Fibroblast of lung (primary cell): ENCODE measurements at regions not wholly inside any gene's neighbourhood (a gene's known extent, or its start where the extent isn't known, plus 50 kb on each side); places are given as distances from the start of the nearest gene placed in this dataset.

ENCODE experiments used
- DNase-seq, 2 donors: peaks; one replicate each; pipeline versions ENCODE4 v3.0.0 to v3.0.0-alpha.2; 2010; ENCODE audit warnings: low read depth in 2 of 2
- H2AFZ ChIP-seq: 2 replicates; pipeline ENCODE4 v1.5.1; 2012; ENCODE audit warnings: low read length, control low read depth, inconsistent platforms
- H3K27ac ChIP-seq: 2 replicates; pipeline ENCODE4 v1.5.1; 2011; ENCODE audit warnings: low read length, control low read depth; ENCODE audit not compliant: insufficient read depth
- H3K27me3 ChIP-seq: 2 replicates; pipeline ENCODE4 v1.5.1; 2011; ENCODE audit warnings: mild to moderate bottlenecking, low read length; ENCODE audit not compliant: control insufficient read depth, insufficient read depth
- H3K36me3 ChIP-seq: 2 replicates; pipeline ENCODE4 v1.5.1; 2011; ENCODE audit warnings: low read length; ENCODE audit not compliant: control insufficient read depth, insufficient read depth
- H3K4me1 ChIP-seq: 2 replicates; pipeline ENCODE4 v1.5.1; 2011; ENCODE audit warnings: low read length; ENCODE audit not compliant: control insufficient read depth, insufficient read depth; ENCODE audit errors: extremely low read depth
- H3K4me2 ChIP-seq: 2 replicates; pipeline ENCODE4 v1.5.1; 2011; ENCODE audit warnings: low read length, control low read depth; ENCODE audit not compliant: insufficient read depth; ENCODE audit errors: extremely low read depth
- H3K4me3 ChIP-seq, 4 experiments: fragments of 200-600 bp in 1 of 4; sonication (generic) in 1 of 4; replicated peaks in 1 of 4; 2 replicates each; pipeline ENCODE4 v1.5.1; 2011 to 2016; ENCODE audit warnings: low read length in 4 of 4, low read depth in 3 of 4, mild to moderate bottlenecking in 3 of 4, control low read depth in 2 of 4, inconsistent platforms in 1 of 4, mixed read lengths in 1 of 4; ENCODE audit not compliant: insufficient read depth in 1 of 4; ENCODE audit errors: control extremely low read depth in 1 of 4
- H3K79me2 ChIP-seq: 2 replicates; pipeline ENCODE4 v1.5.1; 2012; ENCODE audit warnings: mild to moderate bottlenecking, low read length, inconsistent platforms; ENCODE audit not compliant: control insufficient read depth, insufficient read depth
- H3K9ac ChIP-seq: 2 replicates; pipeline ENCODE4 v1.5.1; 2011; ENCODE audit warnings: mild to moderate bottlenecking, low read length, control low read depth; ENCODE audit not compliant: insufficient read depth
- H3K9me3 ChIP-seq: 2 replicates; pipeline ENCODE4 v1.5.1; 2012; ENCODE audit warnings: low read depth, low read length; ENCODE audit not compliant: control insufficient read depth, insufficient read depth
- H4K20me1 ChIP-seq: 2 replicates; pipeline ENCODE4 v1.5.1; 2011; ENCODE audit warnings: low read length; ENCODE audit not compliant: control insufficient read depth, insufficient read depth; ENCODE audit errors: extremely low read depth
- CTCF ChIP-seq, 2 donors: IDR thresholded peaks in 1 of 2; conservative IDR thresholded peaks in 1 of 2; 1 replicate in 1 of 2; 2 replicates in 1 of 2; pipeline ENCODE4 v1.5.1; 2011 to 2012; ENCODE audit warnings: low read length in 2 of 2, control low read depth in 1 of 2, inconsistent platforms in 1 of 2, low read depth in 1 of 2, mild to moderate bottlenecking in 1 of 2
- EZH2 ChIP-seq: IDR thresholded peaks from 2 replicates; pipeline ENCODE4 v1.5.1; 2012; ENCODE audit warnings: low read length, control low read depth, mild to moderate bottlenecking; ENCODE audit errors: missing control alignments

- Histone ChIP-seq H2AFZ (no peak overlapping the region), H4K20me1 (no peaks in the 10 kb centered on the region), H3K4me1 (no peaks in the 10 kb centered on the region), H3K4me2 (no peak overlapping the region), H3K27me3 (no peaks in the 10 kb centered on the region), H3K4me3 (no peak overlapping the region), H3K9me3 (no peaks in the 10 kb centered on the region), H3K36me3 (no peaks in the 10 kb centered on the region), H3K27ac (no peak overlapping the region), H3K79me2 (no peaks in the 10 kb centered on the region), H3K9ac (no peak overlapping the region)
- peak in 1 of 2 donors; percentile 20 for DNase-seq
- no peak for TF ChIP-seq CTCF (conservative IDR thresholded peaks at IDR 0.05 in 1 of 2, IDR thresholded peaks at IDR 0.05 in 1 of 2; ENCODE audit: low read depth in 1 of 2, low read length in 2 of 2)
- no peak for TF ChIP-seq EZH2
Measured at GRCh38 chr2:161085149-161085548, 75.1 kb upstream of the TANK start.

- TF ChIP-seq CTCF (conservative IDR thresholded peaks at IDR 0.05 in 1 of 2, IDR thresholded peaks at IDR 0.05 in 1 of 2; ENCODE audit: low read depth in 1 of 2, low read length in 2 of 2) (no peak), EZH2 (no peak)
- Histone ChIP-seq H3K4me1 (no peaks in the 10 kb centered on the region), H3K36me3 (no peaks in the 10 kb centered on the region), H3K79me2 (no peaks in the 10 kb centered on the region), H3K27ac (no peak overlapping the region), H3K4me2 (no peak overlapping the region), H3K27me3 (no peaks in the 10 kb centered on the region), H4K20me1 (no peaks in the 10 kb centered on the region), H2AFZ (no peak overlapping the region), H3K9ac (no peak overlapping the region), H3K9me3 (no peaks in the 10 kb centered on the region), H3K4me3 (no peak overlapping the region)
- DNase-seq, result no peak
Measured at GRCh38 chr2:161088658-161089350, 71.4 kb upstream of the TANK start.

GRCh38 chr2:161090411-161090810 lies 69.8 kb upstream of the TANK start:
- no peak for DNase-seq
- H3K36me3 ChIP-seq, result no peaks in the 10 kb centered on the region

More at GRCh38 chr2:161090411-161090810, 69.8 kb upstream of the TANK start:
- Histone ChIP-seq H3K4me3 (no peak overlapping the region), H3K9me3 (no peaks in the 10 kb centered on the region), H3K79me2 (no peaks in the 10 kb centered on the region), H4K20me1 (no peaks in the 10 kb centered on the region), H3K9ac (no peak overlapping the region), H3K27ac (no peak overlapping the region), H3K27me3 (no peaks in the 10 kb centered on the region), H3K4me1 (no peaks in the 10 kb centered on the region), H3K4me2 (no peak overlapping the region), H2AFZ (no peak overlapping the region)
- TF ChIP-seq CTCF (conservative IDR thresholded peaks at IDR 0.05 in 1 of 2, IDR thresholded peaks at IDR 0.05 in 1 of 2; ENCODE audit: low read depth in 1 of 2, low read length in 2 of 2) (no peak), EZH2 (no peak)
